Spleen (tissue), 7 donors: ENCODE measurements at regions not wholly inside any gene's neighbourhood (a gene's known extent, or its start where the extent isn't known, plus 50 kb on each side); places are given as distances from the start of the nearest gene placed in this dataset.

Source experiments
- POLR2A ChIP-seq, 3 donors: fragments of 450-650 bp; IDR thresholded peaks; one replicate each; pipeline ENCODE4 v1.5.1; 2017; ENCODE audit warnings: antibody characterized with exemption in 3 of 3, mild to moderate bottlenecking in 1 of 3
- TF ChIP-seq, protein P1 (sequence below), 11 experiments: fragments of 200-600 bp in 7 of 11; fragments of 450-650 bp in 4 of 11; sonication (generic) in 4 of 11; IDR thresholded peaks in 8 of 11; conservative IDR thresholded peaks in 3 of 11; 1 replicate in 7 of 11; 2 replicates in 4 of 11; pipeline versions ENCODE4 v1.4.0 to v1.8.0; 2016 to 2021; ENCODE audit warnings: antibody characterized with exemption in 11 of 11, inconsistent platforms in 4 of 11, mild to moderate bottlenecking in 1 of 11
- donor health status: DM: no; HTN: no; CAD: no; lungs with moderate emphysema.
- donor health status: DM: no; HTN: no; CAD: no.
- donor health status: DM: no; HTN: no; CAD: no.

DNA sequence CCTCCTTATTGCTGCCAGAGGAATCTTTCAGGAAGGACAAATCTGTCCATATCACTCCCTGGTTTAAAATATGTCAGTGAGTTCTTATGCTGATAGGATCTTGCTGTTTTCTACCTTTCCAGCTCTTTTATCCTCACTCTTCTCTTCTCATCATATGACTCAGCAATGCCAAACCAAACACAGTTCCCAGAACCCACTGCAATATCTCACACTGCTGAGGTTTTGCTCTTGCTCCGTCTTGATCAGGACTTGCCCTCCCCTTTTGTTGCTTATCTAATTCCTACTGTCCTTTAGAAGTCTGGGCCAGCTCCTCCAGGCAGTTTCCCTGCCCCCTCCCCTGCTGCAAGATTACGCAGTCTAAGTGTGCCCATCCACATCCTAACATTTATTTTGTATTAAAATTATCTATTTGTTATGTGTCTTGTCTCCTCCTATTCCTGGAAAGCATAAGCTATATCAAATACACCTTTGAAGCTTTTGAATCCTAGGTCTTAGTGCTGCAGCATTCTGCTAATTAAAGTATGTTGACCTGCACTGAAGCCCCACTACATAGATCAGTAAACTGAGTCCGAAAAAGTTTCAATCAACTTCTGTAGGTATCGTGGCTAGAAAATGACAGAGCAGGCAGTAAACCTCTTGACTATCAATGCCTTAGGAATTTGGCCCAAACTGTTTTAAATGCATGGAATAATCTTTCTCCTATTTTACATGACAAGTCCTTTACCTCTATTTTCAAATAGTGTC lies 119.2 kb upstream of the C11orf87 start:
- TF ChIP-seq, protein P1, sequence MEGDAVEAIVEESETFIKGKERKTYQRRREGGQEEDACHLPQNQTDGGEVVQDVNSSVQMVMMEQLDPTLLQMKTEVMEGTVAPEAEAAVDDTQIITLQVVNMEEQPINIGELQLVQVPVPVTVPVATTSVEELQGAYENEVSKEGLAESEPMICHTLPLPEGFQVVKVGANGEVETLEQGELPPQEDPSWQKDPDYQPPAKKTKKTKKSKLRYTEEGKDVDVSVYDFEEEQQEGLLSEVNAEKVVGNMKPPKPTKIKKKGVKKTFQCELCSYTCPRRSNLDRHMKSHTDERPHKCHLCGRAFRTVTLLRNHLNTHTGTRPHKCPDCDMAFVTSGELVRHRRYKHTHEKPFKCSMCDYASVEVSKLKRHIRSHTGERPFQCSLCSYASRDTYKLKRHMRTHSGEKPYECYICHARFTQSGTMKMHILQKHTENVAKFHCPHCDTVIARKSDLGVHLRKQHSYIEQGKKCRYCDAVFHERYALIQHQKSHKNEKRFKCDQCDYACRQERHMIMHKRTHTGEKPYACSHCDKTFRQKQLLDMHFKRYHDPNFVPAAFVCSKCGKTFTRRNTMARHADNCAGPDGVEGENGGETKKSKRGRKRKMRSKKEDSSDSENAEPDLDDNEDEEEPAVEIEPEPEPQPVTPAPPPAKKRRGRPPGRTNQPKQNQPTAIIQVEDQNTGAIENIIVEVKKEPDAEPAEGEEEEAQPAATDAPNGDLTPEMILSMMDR (IDR thresholded peaks at IDR 0.05 in 8 of 11, conservative IDR thresholded peaks at IDR 0.05 in 3 of 11): no peak
- TF ChIP-seq POLR2A (IDR thresholded peaks at IDR 0.05): no peak
